Trophoblast cell (in vitro differentiated cells and primary cell): ENCODE measurements at regions not wholly inside any gene's neighbourhood (a gene's known extent, or its start where the extent isn't known, plus 50 kb on each side); places are given as distances from the start of the nearest gene placed in this dataset.

ENCODE experiments used
- DNase-seq, 2 donors: peaks; one replicate each; pipeline ENCODE4 v3.0.0-alpha.2; 2016
- H2AFZ ChIP-seq: 2 replicates; pipeline ENCODE4 v1.6.1; 2013; ENCODE audit warnings: low read length, moderate library complexity, mild to moderate bottlenecking; ENCODE audit not compliant: insufficient read depth, poor library complexity
- H2AK5ac ChIP-seq: 2 replicates; pipeline ENCODE4 v1.6.1; 2013; ENCODE audit warnings: mild to moderate bottlenecking, low read length
- H2BK120ac ChIP-seq: 2 replicates; pipeline ENCODE4 v1.6.1; 2013; ENCODE audit warnings: low read length, mild to moderate bottlenecking, moderate library complexity; ENCODE audit not compliant: insufficient read depth, poor library complexity
- H2BK12ac ChIP-seq: 2 replicates; pipeline ENCODE4 v1.6.1; 2013; ENCODE audit warnings: mild to moderate bottlenecking, low read length, moderate library complexity
- H2BK5ac ChIP-seq: 2 replicates; pipeline ENCODE4 v1.6.1; 2013; ENCODE audit warnings: low read length, low read depth, moderate library complexity, mild to moderate bottlenecking; ENCODE audit not compliant: poor library complexity
- H3K14ac ChIP-seq: 2 replicates; pipeline ENCODE4 v1.6.1; 2013; ENCODE audit warnings: mild to moderate bottlenecking, low read length
- H3K18ac ChIP-seq: 2 replicates; pipeline ENCODE4 v1.6.1; 2013; ENCODE audit warnings: mild to moderate bottlenecking, low read length
- H3K23ac ChIP-seq: 2 replicates; pipeline ENCODE4 v1.6.1; 2013; ENCODE audit warnings: low read length
- H3K27ac ChIP-seq: 2 replicates; pipeline ENCODE4 v1.5.1; 2013; ENCODE audit warnings: low read depth, mild to moderate bottlenecking, inconsistent platforms, low read length, moderate library complexity
- H3K27me3 ChIP-seq: 2 replicates; pipeline ENCODE4 v1.6.1; 2013; ENCODE audit warnings: inconsistent platforms, mild to moderate bottlenecking, low read length, moderate library complexity; ENCODE audit not compliant: insufficient read depth
- H3K36me3 ChIP-seq, 2 experiments: 1 replicate in 1 of 2; 2 replicates in 1 of 2; pipeline ENCODE4 v1.6.1; 2013; ENCODE audit warnings: low read length in 2 of 2, mild to moderate bottlenecking in 2 of 2, moderate library complexity in 1 of 2; ENCODE audit not compliant: insufficient read depth in 2 of 2, control insufficient read depth in 1 of 2
- H3K4ac ChIP-seq: 2 replicates; pipeline ENCODE4 v1.6.1; 2013; ENCODE audit warnings: low read depth, mild to moderate bottlenecking, low read length, moderate library complexity
- H3K4me1 ChIP-seq, 2 experiments: 1 replicate in 1 of 2; 2 replicates in 1 of 2; pipeline ENCODE4 v1.6.1; 2013; ENCODE audit warnings: low read length in 2 of 2, mild to moderate bottlenecking in 2 of 2, moderate library complexity in 1 of 2; ENCODE audit not compliant: insufficient read depth in 2 of 2, control insufficient read depth in 1 of 2
- H3K4me2 ChIP-seq: 2 replicates; pipeline ENCODE4 v1.6.1; 2013; ENCODE audit warnings: inconsistent platforms, mild to moderate bottlenecking, low read length, moderate library complexity
- H3K4me3 ChIP-seq: 2 replicates; pipeline ENCODE4 v1.5.1; 2013; ENCODE audit warnings: mild to moderate bottlenecking, low read depth, low read length, inconsistent platforms
- H3K79me1 ChIP-seq: one replicate; pipeline ENCODE4 v1.6.1; 2013; ENCODE audit warnings: low read length
- H3K79me2 ChIP-seq: 2 replicates; pipeline ENCODE4 v1.6.1; 2013; ENCODE audit warnings: low read length, mild to moderate bottlenecking; ENCODE audit not compliant: control insufficient read depth, insufficient read depth, poor library complexity
- H3K9ac ChIP-seq: 2 replicates; pipeline ENCODE4 v1.6.1; 2013; ENCODE audit warnings: mild to moderate bottlenecking, low read length
- H3K9me3 ChIP-seq: 2 replicates; pipeline ENCODE4 v1.6.1; 2013; ENCODE audit warnings: low read depth, mild to moderate bottlenecking, control low read depth, inconsistent platforms, low read length; ENCODE audit not compliant: insufficient read depth
- H4K12ac ChIP-seq: 2 replicates; pipeline ENCODE4 v1.6.1; 2013; ENCODE audit warnings: low read depth, mild to moderate bottlenecking, low read length, moderate library complexity
- H4K8ac ChIP-seq: 2 replicates; pipeline ENCODE4 v1.6.1; 2013; ENCODE audit warnings: low read depth, mild to moderate bottlenecking, low read length, moderate library complexity
- H4K91ac ChIP-seq: one replicate; pipeline ENCODE4 v1.6.1; 2013; ENCODE audit warnings: low read depth, mild to moderate bottlenecking, low read length, moderate library complexity
- WGBS: extraction: QIAGEN DNeasy Blood & Tissue Kit; methylation state at CpG from one replicate; pipeline ENCODE4 v1.1.7; 2013; ENCODE audit warnings: missing lambda C conversion rate; ENCODE audit not compliant: insufficient read length, insufficient coverage; ENCODE audit errors: extremely low coverage; 5-methylcytosine and 5-hydroxymethylcytosine counted together

- no CpG with 5 or more reads among the region's 1 CpG for WGBS
Observed at GRCh38 chr2:22035361-22035830, 911.6 kb downstream of the TDRD15 start.

DNA sequence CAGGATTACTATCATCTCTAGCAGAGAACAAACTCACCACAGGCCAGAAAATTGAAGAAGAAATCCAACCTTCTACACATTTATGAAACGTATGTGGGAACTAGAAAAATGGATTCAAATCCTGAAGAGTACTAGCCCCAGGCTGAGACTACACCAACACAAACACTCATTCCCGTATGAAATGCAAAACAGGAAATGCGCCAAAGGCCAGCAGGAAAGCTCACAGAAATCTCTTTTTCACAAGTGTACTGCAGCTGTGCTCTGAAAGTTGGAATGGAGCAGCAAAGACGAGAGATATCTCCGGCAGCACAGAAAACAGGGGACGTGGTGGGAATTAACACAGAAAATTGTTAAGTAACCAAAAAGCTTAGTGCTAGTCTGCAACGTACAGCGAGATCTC, 913.5 kb downstream of the TDRD15 start:
- Histone ChIP-seq H3K36me3 (no peaks in the 10 kb centered on the region), H2AK5ac (no peak overlapping the region), H2BK120ac (no peak overlapping the region), H3K9ac (no peak overlapping the region), H2BK12ac (no peak overlapping the region), H3K4me1 (no peaks in the 10 kb centered on the region), H2BK5ac (no peak overlapping the region), H2AFZ (no peak overlapping the region), H3K79me2 (no peaks in the 10 kb centered on the region), H3K79me1 (no peaks in the 10 kb centered on the region), H4K91ac (no peak overlapping the region), H3K4me3 (no peak overlapping the region), H3K9me3 (no peaks in the 10 kb centered on the region), H3K27ac (no peak overlapping the region), H4K8ac (no peak overlapping the region), H3K4ac (no peak overlapping the region), H3K27me3 (no peaks in the 10 kb centered on the region), H3K18ac (no peak overlapping the region), H3K4me2 (no peak overlapping the region), H3K14ac (no peak overlapping the region), H3K23ac (no peak overlapping the region), H4K12ac (no peak overlapping the region)
- no peak for DNase-seq
- no CpG with 5 or more reads among the region's 8 CpGs for WGBS

More at GRCh38 chr2:22035361-22035830, 911.6 kb downstream of the TDRD15 start:
- no peak overlapping the region for H3K4me3 ChIP-seq
- H3K14ac ChIP-seq, result no peak overlapping the region
- no peak overlapping the region for H3K18ac ChIP-seq
- H3K4me1 ChIP-seq, result no peaks in the 10 kb centered on the region
- H3K23ac ChIP-seq, result no peak overlapping the region
- H3K9ac ChIP-seq, result no peak overlapping the region
- no peaks in the 10 kb centered on the region for H3K79me2 ChIP-seq
- no peak overlapping the region for H4K8ac ChIP-seq
- no peaks in the 10 kb centered on the region for H3K36me3 ChIP-seq
- H2BK12ac ChIP-seq, result no peak overlapping the region
- H4K91ac ChIP-seq, result no peak overlapping the region
- no peak overlapping the region for H4K12ac ChIP-seq
- H2AFZ ChIP-seq, result no peak overlapping the region
- no peak overlapping the region for H2BK5ac ChIP-seq
- H3K79me1 ChIP-seq, result no peaks in the 10 kb centered on the region
- no peak overlapping the region for H3K4ac ChIP-seq
- DNase-seq, result no peak
- H2BK120ac ChIP-seq, result no peak overlapping the region
- no peak overlapping the region for H3K27ac ChIP-seq
- no peak overlapping the region for H3K4me2 ChIP-seq
- no peaks in the 10 kb centered on the region for H3K9me3 ChIP-seq
- H3K27me3 ChIP-seq, result no peaks in the 10 kb centered on the region
- H2AK5ac ChIP-seq, result no peak overlapping the region

- no peaks in the 10 kb centered on the region for H3K36me3 ChIP-seq
- no peak overlapping the region for H2BK120ac ChIP-seq
- H3K4ac ChIP-seq, result no peak overlapping the region
- H2BK5ac ChIP-seq, result no peak overlapping the region
- H3K4me3 ChIP-seq, result no peak overlapping the region
- no peak overlapping the region for H3K9ac ChIP-seq
- no peak overlapping the region for H3K14ac ChIP-seq
- H3K79me2 ChIP-seq, result no peaks in the 10 kb centered on the region
- H3K9me3 ChIP-seq, result no peaks in the 10 kb centered on the region
- no peak overlapping the region for H3K4me2 ChIP-seq
- H3K4me1 ChIP-seq, result no peaks in the 10 kb centered on the region
- H3K79me1 ChIP-seq, result no peaks in the 10 kb centered on the region
- no peak overlapping the region for H4K8ac ChIP-seq
- H2BK12ac ChIP-seq, result no peak overlapping the region
- H3K27ac ChIP-seq, result no peak overlapping the region
- H3K27me3 ChIP-seq, result no peaks in the 10 kb centered on the region
- no peak overlapping the region for H2AK5ac ChIP-seq
- no peak overlapping the region for H3K23ac ChIP-seq
- no peak for DNase-seq
- no peak overlapping the region for H3K18ac ChIP-seq
- H2AFZ ChIP-seq, result no peak overlapping the region
- no peak overlapping the region for H4K91ac ChIP-seq
- H4K12ac ChIP-seq, result no peak overlapping the region
Observed at GRCh38 chr2:22043784-22044183, 920.0 kb downstream of the TDRD15 start.

DNA sequence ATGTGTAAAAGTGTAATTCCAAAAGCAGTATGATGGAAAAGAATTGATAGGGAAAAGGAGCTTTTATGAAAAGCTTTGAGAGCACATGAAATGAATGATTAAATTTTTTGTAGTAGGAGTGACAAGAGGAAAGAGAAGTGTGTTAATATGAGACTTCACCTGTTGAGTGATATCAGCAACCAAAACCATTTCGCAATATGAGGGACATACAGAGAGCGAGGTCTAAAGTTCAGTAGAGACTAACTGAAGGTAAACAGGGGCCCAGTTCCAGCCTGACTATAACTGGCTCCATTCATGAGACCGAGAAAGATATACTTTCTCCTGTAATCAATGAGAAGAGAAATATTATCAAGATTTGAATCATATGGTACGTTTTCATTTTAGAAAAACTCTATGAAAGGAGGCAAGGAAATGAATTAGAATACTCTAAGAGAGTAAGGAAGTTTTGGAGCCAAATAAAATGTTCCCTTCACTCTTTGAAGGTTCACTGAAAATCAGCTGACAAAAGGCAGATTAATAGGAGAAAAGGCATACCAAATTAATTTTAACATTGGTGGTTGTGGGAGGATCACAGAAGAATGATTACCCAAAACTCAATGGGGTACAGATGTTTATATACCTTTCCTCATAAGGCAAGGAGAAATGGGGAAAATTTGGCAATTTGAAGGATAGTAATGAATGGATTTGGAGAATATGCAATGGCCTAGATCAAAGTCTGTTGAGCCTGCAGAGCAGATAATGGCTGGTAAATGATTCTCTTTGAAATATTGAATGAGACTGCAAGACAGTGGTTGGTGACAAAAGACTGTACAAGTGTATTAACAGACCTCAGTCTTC, 932.2 kb downstream of the TDRD15 start:
- no peak overlapping the region for H3K14ac ChIP-seq
- H3K4me3 ChIP-seq, result no peak overlapping the region
- no CpG with 5 or more reads among the region's 4 CpGs for WGBS
- no peak overlapping the region for H2BK5ac ChIP-seq
- no peak overlapping the region for H2BK120ac ChIP-seq
- no peak overlapping the region for H3K9ac ChIP-seq
- no peak overlapping the region for H3K4me2 ChIP-seq
- no peak overlapping the region for H3K4ac ChIP-seq
- no peak overlapping the region for H2BK12ac ChIP-seq
- no peaks in the 10 kb centered on the region for H3K4me1 ChIP-seq
- H3K23ac ChIP-seq, result no peak overlapping the region
- no peaks in the 10 kb centered on the region for H3K79me2 ChIP-seq
- no peak overlapping the region for H3K27ac ChIP-seq
- no peak overlapping the region for H2AFZ ChIP-seq
- no peak overlapping the region for H4K91ac ChIP-seq
- no peak overlapping the region for H4K8ac ChIP-seq
- H3K27me3 ChIP-seq, result no peaks in the 10 kb centered on the region
- no peak overlapping the region for H3K18ac ChIP-seq
- no peaks in the 10 kb centered on the region for H3K79me1 ChIP-seq
- no peak overlapping the region for H4K12ac ChIP-seq
- H3K36me3 ChIP-seq, result no peaks in the 10 kb centered on the region
- no peak for DNase-seq
- no peak overlapping the region for H2AK5ac ChIP-seq
- H3K9me3 ChIP-seq, result no peaks in the 10 kb centered on the region
